HFF-Myc (cell line): ENCODE measurements at regions not wholly inside any gene's neighbourhood (a gene's known extent, or its start where the extent isn't known, plus 50 kb on each side); places are given as distances from the start of the nearest gene placed in this dataset.

ENCODE experiments used
- DNase-seq: peaks from one replicate; pipeline ENCODE4 v3.0.0-alpha.2; 2011; ENCODE audit warnings: low read depth; ENCODE audit errors: extremely low read depth
- H3K4me3 ChIP-seq: replicated peaks from 2 replicates; pipeline ENCODE4 v1.5.1; 2011; ENCODE audit warnings: low read depth, mild to moderate bottlenecking, control low read depth, low read length
- TF ChIP-seq, protein P1 (sequence below): IDR thresholded peaks from 2 replicates; pipeline ENCODE4 v1.5.1; 2012; ENCODE audit warnings: mild to moderate bottlenecking, low read depth, low read length, control low read depth; ENCODE audit errors: missing control alignments

DNA sequence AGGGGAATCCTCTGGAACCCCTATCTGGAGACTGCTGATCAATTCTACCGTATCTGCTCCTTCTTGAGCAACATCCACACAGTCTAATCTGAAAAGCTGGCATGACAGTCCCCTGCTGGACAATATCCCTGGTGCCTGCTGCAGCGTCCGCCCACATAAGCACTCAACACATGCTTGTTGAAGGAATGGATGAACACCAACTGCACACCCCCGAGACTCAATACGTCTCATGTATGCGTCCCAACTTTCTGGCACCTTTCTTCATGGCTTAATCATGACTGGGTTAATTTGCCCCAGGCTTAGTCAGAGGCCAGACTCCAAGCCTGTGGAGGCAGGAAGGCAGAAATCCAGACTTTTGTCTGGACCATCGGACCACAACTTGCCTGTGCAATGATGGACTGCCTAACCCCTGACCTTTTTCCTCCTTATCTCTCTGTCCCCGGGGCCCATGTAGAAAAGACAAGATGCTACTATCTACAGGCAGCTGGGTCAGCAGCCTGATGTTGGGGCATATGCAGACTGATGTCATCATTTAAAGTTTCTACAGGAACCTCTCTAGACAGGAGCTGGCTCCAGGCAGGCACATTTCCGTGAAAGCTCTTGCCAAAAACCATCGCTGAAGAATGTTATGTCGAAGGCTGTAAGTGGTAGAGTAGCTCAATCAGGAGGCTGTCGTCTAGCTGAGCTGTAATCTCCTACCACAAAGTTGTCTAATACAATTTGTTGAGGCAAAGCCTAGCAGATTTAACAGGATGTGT is 114.1 kb upstream of the TPM1 start:
- peak; percentile 47 for DNase-seq
- TF ChIP-seq, protein P1, sequence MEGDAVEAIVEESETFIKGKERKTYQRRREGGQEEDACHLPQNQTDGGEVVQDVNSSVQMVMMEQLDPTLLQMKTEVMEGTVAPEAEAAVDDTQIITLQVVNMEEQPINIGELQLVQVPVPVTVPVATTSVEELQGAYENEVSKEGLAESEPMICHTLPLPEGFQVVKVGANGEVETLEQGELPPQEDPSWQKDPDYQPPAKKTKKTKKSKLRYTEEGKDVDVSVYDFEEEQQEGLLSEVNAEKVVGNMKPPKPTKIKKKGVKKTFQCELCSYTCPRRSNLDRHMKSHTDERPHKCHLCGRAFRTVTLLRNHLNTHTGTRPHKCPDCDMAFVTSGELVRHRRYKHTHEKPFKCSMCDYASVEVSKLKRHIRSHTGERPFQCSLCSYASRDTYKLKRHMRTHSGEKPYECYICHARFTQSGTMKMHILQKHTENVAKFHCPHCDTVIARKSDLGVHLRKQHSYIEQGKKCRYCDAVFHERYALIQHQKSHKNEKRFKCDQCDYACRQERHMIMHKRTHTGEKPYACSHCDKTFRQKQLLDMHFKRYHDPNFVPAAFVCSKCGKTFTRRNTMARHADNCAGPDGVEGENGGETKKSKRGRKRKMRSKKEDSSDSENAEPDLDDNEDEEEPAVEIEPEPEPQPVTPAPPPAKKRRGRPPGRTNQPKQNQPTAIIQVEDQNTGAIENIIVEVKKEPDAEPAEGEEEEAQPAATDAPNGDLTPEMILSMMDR = peak; percentile 40
- no peak overlapping the region for H3K4me3 ChIP-seq

DNA sequence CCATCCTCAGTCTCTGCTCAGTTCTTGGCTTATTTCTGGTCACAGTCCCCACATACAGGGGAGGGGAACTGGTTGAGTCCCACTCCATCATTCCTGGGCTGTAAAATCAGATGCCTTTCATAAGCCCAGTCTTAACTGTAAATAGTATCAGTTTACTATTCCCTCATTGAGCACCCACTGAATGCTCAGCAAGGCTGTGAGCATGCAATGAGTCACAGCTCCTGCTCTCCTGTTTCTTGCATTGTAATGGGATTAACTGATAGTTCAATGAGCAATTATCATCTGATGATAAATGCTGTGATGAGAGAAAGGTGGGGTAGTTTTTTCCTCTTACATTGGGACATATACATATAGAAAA is 113.6 kb upstream of the TPM1 start:
- no peak for DNase-seq
- TF ChIP-seq, protein P1 = no peak
- no peak overlapping the region for H3K4me3 ChIP-seq

DNA sequence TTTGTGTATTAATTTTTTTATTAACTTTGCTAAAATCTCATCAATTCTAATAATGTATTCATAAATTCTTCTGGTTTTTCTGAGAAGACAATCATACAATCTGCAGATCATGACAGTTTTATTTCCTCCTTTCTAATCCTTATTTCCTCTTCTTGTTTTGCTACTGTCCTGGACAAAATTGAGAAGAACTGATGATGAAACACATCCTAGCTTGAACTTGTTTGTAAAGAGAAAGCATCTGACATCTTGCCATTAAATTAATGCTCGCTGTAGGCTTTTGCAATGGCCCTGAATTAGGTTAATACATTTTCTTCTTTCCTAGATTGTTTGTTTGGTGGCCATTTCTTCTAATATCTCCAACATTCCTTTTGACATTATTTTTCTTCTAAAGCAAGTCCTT is 110.9 kb upstream of the TPM1 start:
- TF ChIP-seq, protein P1 = no peak
- DNase-seq = no peak
- no peak overlapping the region for H3K4me3 ChIP-seq

DNA sequence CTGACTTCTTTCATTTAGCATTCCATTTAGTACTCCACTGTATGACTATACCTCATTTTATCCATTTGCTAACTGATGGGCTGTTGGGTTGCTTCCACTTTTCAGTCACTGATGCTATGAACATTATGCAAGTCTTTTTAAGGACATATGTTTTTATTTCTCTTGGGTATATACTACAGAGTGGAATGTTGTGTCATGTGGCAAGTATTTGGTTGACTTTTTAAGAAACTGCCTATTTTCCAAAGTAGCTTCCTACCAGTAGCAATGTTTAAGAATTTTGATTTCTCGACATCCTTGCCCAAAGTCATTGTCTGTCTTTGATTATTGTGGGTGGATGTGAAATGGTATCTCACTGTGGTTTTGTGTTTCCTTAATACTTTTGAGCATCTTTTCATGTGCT is 110.1 kb upstream of the TPM1 start:
- DNase-seq = peak; percentile 73
- TF ChIP-seq, protein P1 = no peak
- no peak overlapping the region for H3K4me3 ChIP-seq

DNA sequence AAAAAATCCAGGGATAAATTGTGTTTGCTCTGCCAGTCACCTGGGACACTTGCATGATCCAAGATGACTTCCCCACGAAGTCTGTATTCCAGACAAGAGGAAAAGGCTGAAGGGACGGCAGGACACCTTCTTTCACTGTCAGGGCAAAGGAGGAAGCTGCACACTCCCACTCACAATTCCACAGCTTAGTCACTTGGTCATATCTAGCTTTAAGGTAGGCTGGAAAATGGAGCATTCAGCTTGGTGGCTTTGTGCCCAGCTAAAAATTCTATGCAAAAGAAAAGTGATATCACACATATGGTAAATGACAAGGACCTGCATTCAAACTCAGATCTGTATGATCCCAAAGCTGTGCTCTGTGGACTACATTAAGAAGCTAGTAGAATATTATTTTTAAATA is 109.2 kb upstream of the TPM1 start:
- TF ChIP-seq, protein P1 = no peak

DNA sequence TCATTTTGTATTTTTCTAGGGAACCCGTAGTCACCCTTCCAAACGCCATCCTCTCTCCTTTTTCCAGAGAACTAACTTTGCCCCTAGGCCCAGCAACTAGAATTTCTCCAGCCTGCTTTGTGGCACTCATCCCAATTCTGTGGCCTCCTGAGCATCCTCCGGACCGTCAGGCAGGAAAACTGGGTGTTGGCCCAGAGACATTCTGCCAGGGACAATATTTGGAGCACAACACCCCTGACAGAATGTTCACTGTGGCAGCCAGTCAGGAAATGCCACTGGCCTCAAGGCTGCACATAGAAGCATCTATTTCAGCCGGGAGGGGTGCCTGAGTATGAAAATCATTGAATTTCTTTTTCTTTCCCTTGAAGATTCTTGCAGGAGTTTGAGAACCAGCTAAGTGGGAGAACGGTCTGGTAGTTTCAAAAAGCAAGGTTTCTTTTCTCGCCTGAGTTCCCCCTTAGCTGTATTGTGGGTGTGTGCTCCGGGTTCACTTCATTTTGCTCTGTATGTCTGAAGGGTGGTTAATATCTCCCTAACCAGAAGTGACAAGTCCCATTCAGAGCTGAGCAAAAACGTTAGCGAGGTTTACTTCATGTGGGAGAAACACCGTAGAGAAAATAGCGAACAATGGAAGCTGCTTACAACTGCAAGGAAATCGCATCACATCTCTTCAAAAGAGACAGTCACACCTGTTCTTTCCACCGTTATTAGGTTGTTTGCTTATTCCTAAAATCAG is 108.1 kb upstream of the TPM1 start:
- H3K4me3 ChIP-seq = no peak overlapping the region
- DNase-seq = no peak
- TF ChIP-seq, protein P1 = no peak

More for the DNA sequence above, 109.2 kb upstream of the TPM1 start:
- no peak overlapping the region for H3K4me3 ChIP-seq
- no peak for DNase-seq
